NCI-H82 (cell line): ENCODE measurements at regions not wholly inside any gene's neighbourhood (a gene's known extent, or its start where the extent isn't known, plus 50 kb on each side); places are given as distances from the start of the nearest gene placed in this dataset.

Experiments
- DNase-seq: peaks from one replicate; lab custom pipeline; 2025; lab: John Stamatoyannopoulos, UW

GRCh38 chr15:60214201-60214600, 183.6 kb downstream of the ANXA2 start:
- no peak for DNase-seq

DNA sequence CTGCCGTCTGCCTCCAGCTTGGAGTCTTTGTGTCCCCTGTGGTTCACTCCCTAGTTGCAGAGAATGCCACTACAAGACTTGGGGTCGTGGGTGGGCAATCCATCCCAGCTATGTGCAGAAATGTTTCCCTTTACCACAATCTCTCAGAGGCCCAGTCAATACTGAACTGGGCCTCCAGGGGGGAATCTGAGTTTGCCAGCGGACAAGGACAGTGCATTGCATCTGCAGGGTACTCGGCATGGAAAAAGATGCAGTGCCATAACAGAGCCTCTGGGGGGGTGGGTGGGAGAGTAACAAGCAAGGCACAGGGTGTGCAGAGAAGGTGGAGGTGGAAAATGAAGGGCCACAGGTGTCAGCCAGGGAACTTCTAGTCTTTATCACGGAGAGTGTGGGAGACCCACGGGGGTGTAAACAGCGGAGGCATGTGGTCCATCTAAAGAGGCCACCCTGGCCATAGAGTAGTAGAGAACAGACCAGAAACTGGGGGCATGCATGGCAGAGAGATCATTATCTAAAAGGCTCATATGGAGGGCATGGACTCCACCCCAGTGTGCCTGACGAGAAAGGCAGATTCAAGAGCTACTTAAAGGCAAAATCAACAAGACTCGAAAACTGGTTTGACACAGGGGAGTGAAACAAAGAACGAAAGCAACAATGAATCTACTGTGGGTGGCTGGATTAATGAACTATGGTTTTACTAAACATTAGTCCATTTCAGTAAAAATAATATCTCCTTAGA, 182.4 kb downstream of the ANXA2 start:
- no peak for DNase-seq

DNA sequence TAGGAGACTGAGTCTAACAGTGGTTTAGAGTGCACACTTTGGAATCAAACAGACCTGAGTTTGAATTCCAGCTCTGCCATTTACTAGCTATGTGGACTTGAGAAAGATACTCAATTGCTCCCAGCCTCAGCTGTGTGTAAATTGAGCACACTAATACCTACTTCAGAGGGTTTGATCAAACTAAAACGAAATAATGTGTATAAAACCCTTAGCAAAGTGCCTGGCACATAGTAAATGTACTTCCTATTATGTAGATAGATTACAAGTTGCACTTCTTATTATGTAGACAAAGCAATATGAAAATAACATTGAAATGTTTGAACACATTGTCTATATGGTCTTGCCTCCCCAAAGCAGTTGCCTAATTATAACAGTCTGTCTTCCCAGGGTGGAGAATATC, 180.6 kb downstream of the ANXA2 start:
- DNase-seq, result no peak

DNA sequence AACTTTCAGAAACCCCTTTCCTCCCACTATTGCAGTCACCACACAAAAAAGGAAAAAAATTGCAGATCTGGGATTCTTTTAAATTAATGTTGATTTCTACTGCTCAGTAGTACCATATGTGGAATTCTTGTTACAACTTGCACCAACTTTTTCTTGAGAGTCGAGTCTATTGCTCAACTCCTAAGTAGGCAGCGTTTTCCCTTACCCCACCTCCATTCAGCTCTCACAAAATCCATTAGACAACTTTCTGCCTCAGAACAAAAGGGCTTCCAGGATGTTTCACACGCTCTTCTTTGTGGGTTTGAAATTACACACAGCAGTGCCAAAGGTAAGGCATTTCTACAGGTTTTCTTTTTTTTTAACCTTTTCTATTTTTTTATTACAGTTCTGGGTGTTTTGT, 179.5 kb downstream of the ANXA2 start:
- no peak for DNase-seq

- no peak for DNase-seq
Observed at GRCh38 chr15:60219866-60220265, 177.9 kb downstream of the ANXA2 start.

GRCh38 chr15:60221356-60221755, 176.4 kb downstream of the ANXA2 start:
- no peak for DNase-seq

DNA sequence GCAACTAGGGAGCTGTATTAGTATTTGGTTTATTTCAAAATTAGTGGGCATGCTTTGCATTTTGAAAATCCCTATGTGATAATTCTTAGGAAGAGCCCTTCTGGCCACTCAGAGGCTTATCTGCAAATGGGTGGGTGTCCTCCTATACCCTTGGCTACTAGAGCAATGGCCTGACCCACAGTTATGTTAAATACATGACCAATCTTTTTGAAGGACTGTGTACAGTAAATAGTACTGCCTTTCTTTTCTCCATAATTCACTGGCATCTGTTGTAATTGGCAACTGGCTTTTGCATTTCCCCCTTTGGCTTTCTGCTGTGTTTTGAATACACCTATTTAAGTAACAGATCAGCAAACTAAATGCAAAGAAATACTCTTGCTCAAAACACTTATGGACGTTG, 175.4 kb downstream of the ANXA2 start:
- DNase-seq, result no peak

DNA sequence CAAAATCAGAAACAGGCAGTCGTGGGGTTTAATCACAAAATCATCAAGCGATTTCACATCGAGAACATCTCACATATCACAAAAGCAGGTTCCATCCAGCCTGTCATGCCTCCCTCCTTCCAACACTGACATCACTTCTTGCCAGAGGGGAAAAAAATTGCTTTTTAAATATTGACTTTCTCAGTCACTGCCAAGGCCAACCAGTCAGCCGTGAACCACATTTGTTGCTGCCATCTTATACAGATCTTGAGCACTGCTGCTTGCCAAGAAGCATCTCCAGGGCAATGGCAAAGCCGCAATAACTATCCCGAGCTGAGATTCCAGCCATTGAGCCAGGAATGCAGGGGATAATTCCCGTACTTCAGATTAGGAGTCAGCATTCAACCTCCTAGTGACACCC, 174.6 kb downstream of the ANXA2 start:
- no peak for DNase-seq

DNA sequence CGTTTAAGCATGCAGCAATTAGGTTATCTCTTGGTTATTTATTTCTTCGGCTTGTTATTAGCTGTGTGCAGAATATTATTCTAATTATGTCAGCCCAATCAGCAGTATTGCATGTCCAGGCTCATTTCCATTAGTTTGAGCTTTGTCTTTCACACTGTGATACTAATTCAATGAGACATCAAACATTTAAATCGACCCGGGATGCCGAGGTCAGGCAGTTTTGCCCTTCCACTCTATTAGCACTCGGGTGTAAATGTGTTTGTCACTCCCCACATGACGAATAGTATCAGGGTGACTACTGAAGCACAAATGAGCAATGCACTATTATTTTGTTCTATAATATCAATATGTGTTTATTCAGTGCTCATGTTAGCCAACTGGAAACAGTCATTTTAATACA, 170.9 kb downstream of the ANXA2 start:
- DNase-seq, result no peak

DNA sequence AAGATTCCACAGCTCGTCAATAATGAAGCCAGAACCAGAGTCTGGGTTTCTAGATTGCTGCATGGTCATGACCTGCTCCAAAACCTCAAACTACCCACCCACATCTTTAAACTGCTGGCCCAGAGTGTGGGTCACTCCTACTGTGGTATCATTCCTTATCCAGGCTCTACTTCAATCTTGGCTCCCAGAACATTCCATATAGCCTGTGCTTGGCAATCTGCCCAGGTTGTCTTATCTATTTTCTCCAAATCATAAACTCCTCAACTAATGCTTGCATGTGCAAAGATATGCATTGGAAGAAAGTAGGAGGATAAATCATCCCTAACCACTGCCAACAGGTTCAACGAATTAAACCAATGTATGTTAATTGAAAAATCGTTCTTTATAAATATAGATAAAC, 169.7 kb downstream of the ANXA2 start:
- no peak for DNase-seq

DNA sequence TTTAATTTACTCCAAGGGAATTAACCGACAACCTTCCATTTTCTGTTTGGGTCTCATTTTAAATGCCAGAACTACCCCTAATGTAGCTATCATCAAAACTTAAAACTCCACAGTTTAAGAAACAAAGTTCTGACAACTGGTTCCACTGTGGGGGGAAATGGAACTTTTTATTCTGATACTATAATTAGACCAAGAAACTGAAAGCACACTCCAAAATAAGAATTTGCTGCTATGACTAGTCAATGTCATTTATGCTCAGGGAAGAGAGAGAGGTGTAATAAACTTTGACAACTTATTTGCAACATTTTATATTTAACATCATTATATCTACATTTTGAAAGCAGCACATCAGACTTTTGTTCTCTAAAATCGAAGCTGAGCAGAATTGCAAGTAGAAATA, 169.2 kb downstream of the ANXA2 start:
- DNase-seq, result no peak

DNA sequence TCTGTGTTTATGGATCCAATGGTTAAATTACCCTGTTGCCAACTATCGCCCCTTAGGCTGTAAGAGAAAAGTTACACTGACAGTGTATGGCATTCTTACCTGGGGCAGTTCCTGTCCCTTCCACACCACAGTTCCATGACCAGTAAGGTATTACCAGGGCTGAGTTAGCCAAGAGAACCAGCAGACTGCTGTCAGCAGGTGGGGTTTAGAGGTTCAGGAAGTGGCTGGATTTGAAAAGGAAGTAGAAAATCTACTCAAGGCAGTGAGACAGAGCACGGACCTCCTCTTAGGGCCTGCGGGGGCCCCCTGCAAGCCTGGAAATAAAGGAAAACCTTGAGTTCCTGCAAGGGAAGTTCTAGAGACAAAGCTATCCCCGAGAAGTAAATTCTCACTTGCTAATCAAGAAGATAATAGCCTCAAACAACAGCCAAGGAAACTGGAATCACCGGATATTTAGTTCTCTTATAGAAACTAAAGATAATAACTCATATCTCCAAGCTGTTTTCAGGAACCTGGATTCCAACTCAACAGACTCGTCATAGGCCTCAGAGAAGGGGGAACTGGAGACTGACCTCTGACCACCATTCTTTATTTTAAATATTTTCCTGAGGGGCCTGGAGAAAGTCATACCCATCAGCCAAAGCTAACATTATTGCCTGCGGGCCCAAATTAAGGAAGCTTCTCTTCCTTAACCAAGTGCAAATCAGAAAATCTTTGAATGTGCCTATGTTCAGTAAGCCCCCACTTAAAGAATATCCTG, 161.7 kb downstream of the ANXA2 start:
- DNase-seq, result no peak

GRCh38 chr15:60237446-60237845, 160.3 kb downstream of the ANXA2 start:
- no peak for DNase-seq

DNA sequence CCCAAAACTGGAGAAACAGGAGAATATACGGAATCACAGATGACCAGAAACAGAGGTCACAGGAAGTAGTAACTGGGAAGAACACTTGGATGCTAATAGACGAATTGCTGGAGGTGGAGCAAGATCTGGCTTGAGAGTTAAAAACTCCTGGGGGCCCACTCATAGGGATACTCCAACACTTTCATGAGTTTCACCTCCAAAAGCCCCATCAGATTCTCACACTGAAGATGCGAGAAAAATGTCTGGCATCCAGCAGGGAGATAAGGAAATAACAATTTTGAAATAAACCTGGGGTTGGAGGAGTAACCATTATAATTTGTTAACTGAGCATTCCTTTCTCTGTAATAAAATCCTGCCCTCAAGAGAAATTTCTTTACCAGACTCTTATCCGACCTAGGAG, 154.0 kb downstream of the ANXA2 start:
- no peak for DNase-seq

DNA sequence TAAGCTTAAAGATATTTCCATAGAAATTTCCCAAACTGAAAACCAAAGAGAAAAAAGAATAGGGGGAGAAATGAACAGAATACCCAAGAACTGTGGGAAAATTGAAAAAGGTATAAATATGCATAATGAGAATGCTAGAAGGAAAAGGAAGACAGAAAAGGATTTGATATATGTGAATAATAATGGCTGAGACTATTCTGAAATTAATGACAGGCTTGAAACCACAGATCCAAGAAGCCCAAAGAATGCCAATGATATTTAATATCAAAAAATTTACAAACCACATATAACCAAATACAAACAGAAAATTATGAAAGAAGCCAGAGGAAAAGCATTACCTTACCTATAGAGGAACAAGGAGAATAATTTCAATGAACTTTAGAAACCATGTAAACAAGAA, 153.0 kb downstream of the ANXA2 start:
- no peak for DNase-seq

DNA sequence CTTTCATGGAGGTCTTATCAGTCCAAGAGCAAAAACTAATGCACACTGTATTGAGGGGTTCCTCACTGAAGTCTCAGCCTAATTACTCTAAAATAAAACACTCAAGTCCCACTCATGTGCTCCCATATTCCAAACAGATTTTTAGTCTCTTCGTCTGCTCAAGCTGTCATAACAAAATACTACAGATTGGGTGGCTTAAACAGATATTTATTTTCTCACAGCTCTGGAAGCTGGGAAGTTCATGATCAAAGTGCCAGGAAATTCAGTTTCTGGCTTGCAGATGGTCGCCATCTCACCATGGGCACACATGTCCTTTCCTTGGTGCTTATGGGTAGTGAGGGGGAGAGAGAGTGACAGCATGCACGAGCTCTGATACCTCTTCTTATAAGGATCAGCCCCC, 147.5 kb downstream of the ANXA2 start:
- no peak for DNase-seq

DNA sequence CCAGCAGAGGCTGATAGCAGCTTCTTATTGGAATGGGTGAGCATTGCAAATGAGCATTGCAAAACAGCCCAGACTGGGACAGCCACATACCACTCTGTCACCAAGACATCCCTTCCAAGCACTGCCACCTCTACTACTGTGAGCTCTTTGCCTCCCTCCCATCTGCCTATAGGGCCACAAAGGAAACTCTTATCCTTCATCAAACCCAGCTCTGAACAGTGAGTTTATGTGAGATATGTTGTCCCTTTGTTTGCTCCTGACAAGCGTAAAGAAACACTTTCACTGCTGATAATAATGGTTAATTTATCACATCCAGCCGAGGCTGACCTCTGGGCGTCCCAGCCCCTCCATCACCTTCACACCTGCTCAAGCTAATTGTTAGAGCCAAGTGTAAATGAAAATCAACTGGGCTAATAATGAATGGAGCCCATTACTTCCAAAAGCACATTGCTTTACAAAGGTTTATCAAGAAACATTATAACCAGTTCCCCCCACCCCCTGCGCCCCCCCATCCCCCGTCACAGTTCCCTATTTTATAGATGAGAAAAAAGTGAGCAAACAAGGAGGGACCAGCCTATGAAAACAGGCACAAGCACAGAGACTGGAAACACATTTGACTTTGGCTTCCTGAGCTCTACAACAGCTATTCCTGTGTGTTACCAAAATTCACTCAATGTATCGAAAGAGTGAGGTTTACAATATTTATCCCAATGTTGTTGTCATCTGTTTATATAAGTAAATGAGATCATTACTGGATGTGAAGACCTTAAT, 146.3 kb downstream of the ANXA2 start:
- DNase-seq, result no peak

DNA sequence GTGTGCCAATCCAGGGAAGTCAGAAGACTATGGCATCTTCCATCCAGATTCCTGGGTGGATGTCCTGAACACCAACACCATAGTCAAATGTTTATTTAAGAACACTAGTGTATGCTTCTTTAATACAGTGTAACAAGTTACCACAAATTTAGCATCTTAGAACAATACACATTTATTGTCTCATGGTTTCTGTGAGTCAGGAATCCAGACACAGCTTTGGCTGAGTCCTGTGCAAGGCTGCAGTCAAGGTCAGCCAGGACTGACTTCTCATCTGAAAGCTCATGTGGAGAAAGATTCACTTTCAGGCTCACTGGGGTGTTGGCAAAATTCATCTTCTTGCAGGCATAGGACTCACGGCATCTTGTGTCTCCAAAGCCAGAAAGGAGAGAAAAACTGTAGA, 143.4 kb downstream of the ANXA2 start:
- no peak for DNase-seq

DNA sequence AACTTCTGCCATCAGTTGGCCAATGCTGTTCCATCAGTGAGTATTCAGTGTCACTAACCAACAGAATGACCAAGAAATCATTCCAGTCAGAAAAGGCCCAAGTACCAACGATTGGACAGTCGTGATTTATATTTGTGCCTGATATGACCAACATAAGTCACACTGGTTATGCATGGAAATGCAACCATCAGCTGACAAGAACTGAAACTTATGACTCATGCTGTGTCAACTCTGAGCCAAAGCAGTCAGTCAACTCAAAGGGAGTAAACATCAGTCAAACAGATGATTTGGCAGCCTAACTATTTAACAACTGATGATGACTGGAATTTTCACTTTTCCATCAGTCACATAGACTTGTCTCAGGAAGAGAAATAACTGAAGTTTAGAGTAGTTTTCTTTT, 142.4 kb downstream of the ANXA2 start:
- DNase-seq, result no peak

GRCh38 chr15:60257591-60258159, 140.1 kb downstream of the ANXA2 start:
- no peak for DNase-seq

DNA sequence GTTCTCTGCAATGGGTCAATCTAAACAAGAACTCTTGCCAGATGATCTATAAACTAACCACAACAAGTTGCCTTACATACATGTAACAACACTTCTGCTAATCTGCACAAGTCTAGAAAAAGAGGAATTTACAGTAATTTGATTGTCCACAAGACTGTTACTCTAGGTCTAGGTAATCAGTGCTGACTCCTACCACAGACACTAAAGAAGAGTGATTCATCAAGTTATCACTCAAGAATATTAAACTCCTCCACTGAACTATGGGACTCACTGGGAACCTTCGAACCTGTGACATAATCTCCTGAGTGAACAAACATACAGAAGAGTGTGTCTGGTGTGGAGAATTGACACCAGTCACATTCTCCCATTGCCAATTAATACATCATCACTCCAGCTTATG, 138.3 kb downstream of the ANXA2 start:
- DNase-seq, result no peak

DNA sequence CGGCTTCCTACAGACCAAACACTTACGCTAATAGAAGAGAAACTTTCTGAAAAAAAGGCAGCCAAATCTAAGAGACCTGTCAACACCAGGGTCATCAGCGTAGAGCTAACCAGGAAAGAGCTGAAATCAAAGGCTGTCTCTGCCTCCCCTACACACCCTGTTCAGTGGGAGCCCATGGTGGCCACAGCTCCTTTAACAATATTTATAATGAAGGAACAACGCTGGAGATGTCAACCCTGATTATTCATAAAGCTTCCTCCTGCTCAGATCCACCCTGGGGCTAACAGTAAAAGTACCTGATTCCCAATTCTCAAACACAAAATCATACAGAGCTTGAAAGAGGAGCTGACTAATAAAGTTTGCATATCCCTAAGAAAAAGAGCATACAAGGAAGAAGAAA, 133.7 kb downstream of the ANXA2 start:
- no peak for DNase-seq

- no peak for DNase-seq
Observed at GRCh38 chr15:60264566-60264965, 133.2 kb downstream of the ANXA2 start.
